Superior temporal gyrus (tissue), 1 donor: ENCODE measurements at regions not wholly inside any gene's neighbourhood (a gene's known extent, or its start where the extent isn't known, plus 50 kb on each side); places are given as distances from the start of the nearest gene placed in this dataset.

Experiments
- DNase-seq: peaks from one replicate; pipeline ENCODE4 v3.0.0-alpha.2; 2016; ENCODE audit errors: extremely low spot score

GRCh38 chr11:114758627-114759026 lies 80.3 kb downstream of the NXPE2 start:
- no peak for DNase-seq

- DNase-seq = peak; percentile 75
Observed at GRCh38 chr11:114762408-114762807, 84.1 kb downstream of the NXPE2 start.

GRCh38 chr11:114764563-114764962 lies 86.2 kb downstream of the NXPE2 start:
- no peak for DNase-seq

- DNase-seq = no peak
Observed at GRCh38 chr11:114771172-114771571, 92.8 kb downstream of the NXPE2 start.

GRCh38 chr11:114773541-114774338 lies 95.4 kb downstream of the NXPE2 start:
- DNase-seq = no peak

- DNase-seq = peak; percentile 89
Observed at GRCh38 chr11:114774599-114775361, 96.5 kb downstream of the NXPE2 start.

- peak; percentile 19 for DNase-seq
Observed at GRCh38 chr11:114775875-114776621, 97.7 kb downstream of the NXPE2 start.

GRCh38 chr11:114776956-114777355 lies 98.6 kb downstream of the NXPE2 start:
- DNase-seq = no peak

- DNase-seq = no peak
Observed at GRCh38 chr11:114779189-114779588, 100.9 kb downstream of the NXPE2 start.

GRCh38 chr11:114782650-114783310 lies 104.5 kb downstream of the NXPE2 start:
- DNase-seq = no peak

GRCh38 chr11:114783805-114784204 lies 105.5 kb downstream of the NXPE2 start:
- no peak for DNase-seq

GRCh38 chr11:114784216-114784615 lies 105.9 kb downstream of the NXPE2 start:
- no peak for DNase-seq

- no peak for DNase-seq
Observed at GRCh38 chr11:114784891-114785290, 106.6 kb downstream of the NXPE2 start.

- DNase-seq = no peak
Observed at GRCh38 chr11:114785820-114786219, 107.5 kb downstream of the NXPE2 start.

GRCh38 chr11:114787126-114787525 lies 108.8 kb downstream of the NXPE2 start:
- no peak for DNase-seq

- no peak for DNase-seq
Observed at GRCh38 chr11:114790910-114791309, 112.6 kb downstream of the NXPE2 start.

- DNase-seq = no peak
Observed at GRCh38 chr11:114794048-114794684, 115.8 kb downstream of the NXPE2 start.

- no peak for DNase-seq
Observed at GRCh38 chr11:114796954-114797721, 118.8 kb downstream of the NXPE2 start.

GRCh38 chr11:114799476-114799875 lies 121.1 kb downstream of the NXPE2 start:
- no peak for DNase-seq

- no peak for DNase-seq
Observed at GRCh38 chr11:114801773-114802172, 123.4 kb downstream of the NXPE2 start.

- no peak for DNase-seq
Observed at GRCh38 chr11:114802878-114803277, 124.6 kb downstream of the NXPE2 start.
